ENCODE measurements at regions not wholly inside any gene's neighbourhood (a gene's known extent, or its start where the extent isn't known, plus 50 kb on each side); places are given as distances from the start of the nearest gene placed in this dataset.

GRCh38 chr6:169339025-169339424 lies 85.4 kb upstream of the THBS2 start:
- TF ChIP-seq, protein P1, sequence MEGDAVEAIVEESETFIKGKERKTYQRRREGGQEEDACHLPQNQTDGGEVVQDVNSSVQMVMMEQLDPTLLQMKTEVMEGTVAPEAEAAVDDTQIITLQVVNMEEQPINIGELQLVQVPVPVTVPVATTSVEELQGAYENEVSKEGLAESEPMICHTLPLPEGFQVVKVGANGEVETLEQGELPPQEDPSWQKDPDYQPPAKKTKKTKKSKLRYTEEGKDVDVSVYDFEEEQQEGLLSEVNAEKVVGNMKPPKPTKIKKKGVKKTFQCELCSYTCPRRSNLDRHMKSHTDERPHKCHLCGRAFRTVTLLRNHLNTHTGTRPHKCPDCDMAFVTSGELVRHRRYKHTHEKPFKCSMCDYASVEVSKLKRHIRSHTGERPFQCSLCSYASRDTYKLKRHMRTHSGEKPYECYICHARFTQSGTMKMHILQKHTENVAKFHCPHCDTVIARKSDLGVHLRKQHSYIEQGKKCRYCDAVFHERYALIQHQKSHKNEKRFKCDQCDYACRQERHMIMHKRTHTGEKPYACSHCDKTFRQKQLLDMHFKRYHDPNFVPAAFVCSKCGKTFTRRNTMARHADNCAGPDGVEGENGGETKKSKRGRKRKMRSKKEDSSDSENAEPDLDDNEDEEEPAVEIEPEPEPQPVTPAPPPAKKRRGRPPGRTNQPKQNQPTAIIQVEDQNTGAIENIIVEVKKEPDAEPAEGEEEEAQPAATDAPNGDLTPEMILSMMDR (conservative IDR thresholded peaks at IDR 0.05; ENCODE audit: low read depth in 2 of 2), result no peak
- TF ChIP-seq EZH2 (IDR thresholded peaks at IDR 0.05; ENCODE audit: low read depth, unreplicated experiment) (no peak), POLR2AphosphoS5 (IDR thresholded peaks at IDR 0.05; ENCODE audit: low read depth) (no peak)

All from GM23338 (cell line).